ENCODE measurements at regions not wholly inside any gene's neighbourhood (a gene's known extent, or its start where the extent isn't known, plus 50 kb on each side); places are given as distances from the start of the nearest gene placed in this dataset.

GRCh38 chr17:64786337-64786736 is 124.2 kb upstream of the SMURF2 start:
- DNase-seq (ENCODE audit: low spot score, unreplicated experiment) = no peak
- Mint-ChIP-seq H3K9me3 (ENCODE audit: low read depth) (no peaks in the 10 kb centered on the region), H3K4me1 (ENCODE audit: low read depth) (peaks cover 2% of the 10 kb centered on the region), H3K4me3 (ENCODE audit: low read depth) (no peak overlapping the region), H3K27me3 (peaks cover 20% of the 10 kb centered on the region), H3K36me3 (ENCODE audit: insufficient read depth) (peaks cover 6% of the 10 kb centered on the region), H3K27ac (no peak overlapping the region)
- no peak for TF ChIP-seq CTCF (IDR thresholded peaks at IDR 0.05; ENCODE audit: unreplicated experiment)

GRCh38 chr17:64785011-64785421 is 122.9 kb upstream of the SMURF2 start:
- H3K27me3 Mint-ChIP-seq = peaks cover 26% of the 10 kb centered on the region
- peaks cover 4% of the 10 kb centered on the region for H3K4me1 Mint-ChIP-seq (ENCODE audit: low read depth)
- DNase-seq (ENCODE audit: low spot score, unreplicated experiment) = no peak
- H3K27ac Mint-ChIP-seq = no peak overlapping the region
- no peak for TF ChIP-seq CTCF (IDR thresholded peaks at IDR 0.05; ENCODE audit: unreplicated experiment)
- peaks cover 6% of the 10 kb centered on the region for H3K36me3 Mint-ChIP-seq (ENCODE audit: insufficient read depth)
- H3K9me3 Mint-ChIP-seq (ENCODE audit: low read depth) = no peaks in the 10 kb centered on the region
- H3K4me3 Mint-ChIP-seq (ENCODE audit: low read depth) = no peak overlapping the region

- H3K36me3 Mint-ChIP-seq (ENCODE audit: insufficient read depth) = peaks cover 6% of the 10 kb centered on the region
These were observed 122.4 kb upstream of the SMURF2 start for GRCh38 chr17:64784353-64785010.

GRCh38 chr17:64783556-64784352 is 121.6 kb upstream of the SMURF2 start:
- DNase-seq (ENCODE audit: low spot score, unreplicated experiment) = no peak
- Mint-ChIP-seq H3K27me3 (peaks cover 36% of the 10 kb centered on the region), H3K36me3 (ENCODE audit: insufficient read depth) (peaks cover 6% of the 10 kb centered on the region), H3K27ac (no peak overlapping the region), H3K4me3 (ENCODE audit: low read depth) (no peak overlapping the region), H3K4me1 (ENCODE audit: low read depth) (peaks cover 6% of the 10 kb centered on the region), H3K9me3 (ENCODE audit: low read depth) (no peaks in the 10 kb centered on the region)
- no peak for TF ChIP-seq CTCF (IDR thresholded peaks at IDR 0.05; ENCODE audit: unreplicated experiment)

More at GRCh38 chr17:64784353-64785010, 122.4 kb upstream of the SMURF2 start:
- Mint-ChIP-seq H3K4me1 (ENCODE audit: low read depth) (peaks cover 6% of the 10 kb centered on the region), H3K27ac (no peak overlapping the region), H3K4me3 (ENCODE audit: low read depth) (no peak overlapping the region), H3K27me3 (peaks cover 30% of the 10 kb centered on the region), H3K9me3 (ENCODE audit: low read depth) (no peaks in the 10 kb centered on the region)
- no peak for TF ChIP-seq CTCF (IDR thresholded peaks at IDR 0.05; ENCODE audit: unreplicated experiment)
- no peak for DNase-seq (ENCODE audit: low spot score, unreplicated experiment)

- Mint-ChIP-seq H3K4me3 (ENCODE audit: low read depth) (no peak overlapping the region), H3K36me3 (ENCODE audit: insufficient read depth) (peaks cover 6% of the 10 kb centered on the region), H3K9me3 (ENCODE audit: low read depth) (no peaks in the 10 kb centered on the region), H3K27ac (no peak overlapping the region), H3K4me1 (ENCODE audit: low read depth) (peaks cover 6% of the 10 kb centered on the region), H3K27me3 (peaks cover 40% of the 10 kb centered on the region)
- DNase-seq (ENCODE audit: low spot score, unreplicated experiment) = no peak
- no peak for TF ChIP-seq CTCF (IDR thresholded peaks at IDR 0.05; ENCODE audit: unreplicated experiment)
These were observed 120.9 kb upstream of the SMURF2 start for GRCh38 chr17:64783031-64783461.

Measured in progenitor cell of endocrine pancreas (in vitro differentiated cells).